ENCODE measurements at regions not wholly inside any gene's neighbourhood (a gene's known extent, or its start where the extent isn't known, plus 50 kb on each side); places are given as distances from the start of the nearest gene placed in this dataset.

- no peaks in the 10 kb centered on the region for H3K36me3 ChIP-seq
- intact Hi-C loops (cut with DNase I) = no loop called here
- no peaks in the 10 kb centered on the region for H3K27me3 ChIP-seq
- no peak overlapping the region for H3K4me3 ChIP-seq
- no peak overlapping the region for H3K27ac ChIP-seq
- no peaks in the 10 kb centered on the region for H3K9me3 ChIP-seq
- no peak for DNase-seq (ENCODE audit: extremely low spot score in 2 of 2)
- no peak for TF ChIP-seq POLR2AphosphoS5 (IDR thresholded peaks at IDR 0.05; ENCODE audit: insufficient read depth in 1 of 2, low read depth in 1 of 2)
- no peak for TF ChIP-seq POLR2A (IDR thresholded peaks at IDR 0.05)
- no peak for TF ChIP-seq CTCF (IDR thresholded peaks at IDR 0.05)
- no peaks in the 10 kb centered on the region for H3K4me1 ChIP-seq
Observed at GRCh38 chr6:91127752-91128151, 540.9 kb upstream of the MAP3K7 start.

GRCh38 chr6:91126876-91127275 lies 540.0 kb upstream of the MAP3K7 start:
- DNase-seq (ENCODE audit: extremely low spot score in 2 of 2) = no peak
- intact Hi-C loops (cut with DNase I) = no loop called here
- Histone ChIP-seq H3K4me1 (no peaks in the 10 kb centered on the region), H3K9me3 (no peaks in the 10 kb centered on the region), H3K4me3 (no peak overlapping the region), H3K27ac (no peak overlapping the region), H3K27me3 (no peaks in the 10 kb centered on the region), H3K36me3 (no peaks in the 10 kb centered on the region)
- TF ChIP-seq CTCF (IDR thresholded peaks at IDR 0.05) (no peak), POLR2AphosphoS5 (IDR thresholded peaks at IDR 0.05; ENCODE audit: insufficient read depth in 1 of 2, low read depth in 1 of 2) (no peak), POLR2A (IDR thresholded peaks at IDR 0.05) (no peak)

GRCh38 chr6:91117550-91117949 lies 530.7 kb upstream of the MAP3K7 start:
- intact Hi-C loops (cut with DNase I) = no loop called here
- no peak for TF ChIP-seq CTCF (IDR thresholded peaks at IDR 0.05)
- Histone ChIP-seq H3K27me3 (no peaks in the 10 kb centered on the region), H3K9me3 (no peaks in the 10 kb centered on the region), H3K36me3 (no peaks in the 10 kb centered on the region), H3K27ac (no peak overlapping the region), H3K4me1 (no peaks in the 10 kb centered on the region), H3K4me3 (no peak overlapping the region)
- no peak for DNase-seq (ENCODE audit: extremely low spot score in 2 of 2)

- no peak for DNase-seq (ENCODE audit: extremely low spot score in 2 of 2)
- Histone ChIP-seq H3K4me1 (no peaks in the 10 kb centered on the region), H3K27me3 (no peaks in the 10 kb centered on the region), H3K4me3 (no peak overlapping the region), H3K27ac (no peak overlapping the region), H3K36me3 (no peaks in the 10 kb centered on the region), H3K9me3 (no peaks in the 10 kb centered on the region)
- TF ChIP-seq CTCF (IDR thresholded peaks at IDR 0.05) = no peak
- TF ChIP-seq POLR2AphosphoS5 (IDR thresholded peaks at IDR 0.05; ENCODE audit: insufficient read depth in 1 of 2, low read depth in 1 of 2) = no peak
- TF ChIP-seq POLR2A (IDR thresholded peaks at IDR 0.05) = no peak
- intact Hi-C loops (cut with DNase I) = no loop called here
Observed at GRCh38 chr6:91114123-91114708, 527.3 kb upstream of the MAP3K7 start.

GRCh38 chr6:91106083-91106482 lies 519.2 kb upstream of the MAP3K7 start:
- Histone ChIP-seq H3K27me3 (no peaks in the 10 kb centered on the region), H3K9me3 (no peaks in the 10 kb centered on the region), H3K4me3 (no peak overlapping the region), H3K36me3 (no peaks in the 10 kb centered on the region), H3K4me1 (no peaks in the 10 kb centered on the region), H3K27ac (no peak overlapping the region)
- intact Hi-C loops (cut with DNase I) = no loop called here
- no peak for DNase-seq (ENCODE audit: extremely low spot score in 2 of 2)
- TF ChIP-seq CTCF (IDR thresholded peaks at IDR 0.05) (no peak), POLR2A (IDR thresholded peaks at IDR 0.05) (no peak), POLR2AphosphoS5 (IDR thresholded peaks at IDR 0.05; ENCODE audit: insufficient read depth in 1 of 2, low read depth in 1 of 2) (no peak)
